ENCODE measurements at regions not wholly inside any gene's neighbourhood (a gene's known extent, or its start where the extent isn't known, plus 50 kb on each side); places are given as distances from the start of the nearest gene placed in this dataset.

DNA sequence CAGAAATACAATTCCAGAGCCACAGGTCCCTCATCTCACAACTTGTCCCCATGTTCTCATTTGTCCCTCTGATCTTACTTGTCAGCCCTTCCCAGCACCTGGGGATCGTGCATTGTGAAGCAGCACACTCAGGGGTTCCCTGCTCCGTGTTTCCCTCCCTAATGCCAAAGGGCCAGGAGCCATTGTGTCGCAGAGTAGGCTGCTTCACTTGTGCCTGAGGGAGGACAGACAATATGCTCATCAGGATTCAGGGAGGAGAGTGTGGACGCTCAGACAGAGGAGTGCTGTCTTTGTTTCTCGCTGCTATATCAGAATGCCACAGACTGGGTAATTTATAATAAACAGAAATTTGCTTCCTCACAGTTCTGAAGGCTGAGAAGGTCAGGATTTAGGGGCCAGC is 315.3 kb downstream of the TRIML1 start:
- no peak for TF ChIP-seq EZH2 (IDR thresholded peaks at IDR 0.05; ENCODE audit: low read length, unreplicated experiment)
- TF ChIP-seq, protein P1, sequence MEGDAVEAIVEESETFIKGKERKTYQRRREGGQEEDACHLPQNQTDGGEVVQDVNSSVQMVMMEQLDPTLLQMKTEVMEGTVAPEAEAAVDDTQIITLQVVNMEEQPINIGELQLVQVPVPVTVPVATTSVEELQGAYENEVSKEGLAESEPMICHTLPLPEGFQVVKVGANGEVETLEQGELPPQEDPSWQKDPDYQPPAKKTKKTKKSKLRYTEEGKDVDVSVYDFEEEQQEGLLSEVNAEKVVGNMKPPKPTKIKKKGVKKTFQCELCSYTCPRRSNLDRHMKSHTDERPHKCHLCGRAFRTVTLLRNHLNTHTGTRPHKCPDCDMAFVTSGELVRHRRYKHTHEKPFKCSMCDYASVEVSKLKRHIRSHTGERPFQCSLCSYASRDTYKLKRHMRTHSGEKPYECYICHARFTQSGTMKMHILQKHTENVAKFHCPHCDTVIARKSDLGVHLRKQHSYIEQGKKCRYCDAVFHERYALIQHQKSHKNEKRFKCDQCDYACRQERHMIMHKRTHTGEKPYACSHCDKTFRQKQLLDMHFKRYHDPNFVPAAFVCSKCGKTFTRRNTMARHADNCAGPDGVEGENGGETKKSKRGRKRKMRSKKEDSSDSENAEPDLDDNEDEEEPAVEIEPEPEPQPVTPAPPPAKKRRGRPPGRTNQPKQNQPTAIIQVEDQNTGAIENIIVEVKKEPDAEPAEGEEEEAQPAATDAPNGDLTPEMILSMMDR (conservative IDR thresholded peaks at IDR 0.05; ENCODE audit: low read depth, low read length): no peak

All from PC-3 (cell line).